Tibial nerve (tissue), 4 donors: ENCODE measurements at regions not wholly inside any gene's neighbourhood (a gene's known extent, or its start where the extent isn't known, plus 50 kb on each side); places are given as distances from the start of the nearest gene placed in this dataset.

ENCODE experiments used
- DNase-seq, 2 donors: peaks; one replicate each; pipeline ENCODE4 v3.0.0-alpha.2; 2019; ENCODE audit warnings: low spot score in 2 of 2
- H3K27ac ChIP-seq, 4 donors: fragments of 200-600 bp; sonication (generic) in 3 of 4; one replicate each; pipeline ENCODE4 v1.5.1; 2017 to 2019; ENCODE audit warnings: mild to moderate bottlenecking in 1 of 4
- H3K27me3 ChIP-seq, 2 donors: fragments of 200-600 bp; sonication (generic) in 1 of 2; one replicate each; pipeline versions ENCODE4 v1.5.1 to v1.6.0; 2017 to 2019
- H3K36me3 ChIP-seq, 3 donors: fragments of 200-600 bp; sonication (generic); one replicate each; pipeline ENCODE4 v1.5.1; 2018 to 2019
- H3K4me1 ChIP-seq, 4 donors: fragments of 200-600 bp; sonication (generic) in 3 of 4; one replicate each; pipeline ENCODE4 v1.5.1; 2017 to 2019
- H3K4me3 ChIP-seq, 4 donors: fragments of 200-600 bp; sonication (generic) in 3 of 4; one replicate each; pipeline ENCODE4 v1.5.1; 2017 to 2019; ENCODE audit warnings: mild to moderate bottlenecking in 1 of 4, moderate library complexity in 1 of 4
- H3K9me3 ChIP-seq, 4 donors: fragments of 200-600 bp; sonication (generic) in 3 of 4; one replicate each; pipeline ENCODE4 v1.5.1; 2017 to 2019
- EP300 ChIP-seq, 2 donors: sonication (generic); formaldehyde crosslinking; IDR thresholded peaks; one replicate each; pipeline ENCODE4 v1.6.1; 2017; ENCODE audit warnings: antibody characterized with exemption in 2 of 2, mild to moderate bottlenecking in 1 of 2
- POLR2A ChIP-seq, 2 donors: fragments of 450-650 bp; IDR thresholded peaks; one replicate each; pipeline ENCODE4 v1.6.1; 2017; ENCODE audit warnings: antibody characterized with exemption in 2 of 2, mild to moderate bottlenecking in 2 of 2, moderate library complexity in 2 of 2
- WGBS, 2 donors: methylation state at CpG; one replicate each; pipeline ENCODE4 v1.1.5; 2018; 5-methylcytosine and 5-hydroxymethylcytosine counted together
- TF ChIP-seq, protein P1 (sequence below), 5 experiments: fragments of 200-600 bp in 3 of 5; fragments of 450-650 bp in 2 of 5; sonication (generic) in 3 of 5; IDR thresholded peaks; one replicate each; pipeline ENCODE4 v1.5.1; 2016 to 2019; ENCODE audit warnings: antibody characterized with exemption in 5 of 5, mild to moderate bottlenecking in 3 of 5, moderate library complexity in 2 of 5

DNA sequence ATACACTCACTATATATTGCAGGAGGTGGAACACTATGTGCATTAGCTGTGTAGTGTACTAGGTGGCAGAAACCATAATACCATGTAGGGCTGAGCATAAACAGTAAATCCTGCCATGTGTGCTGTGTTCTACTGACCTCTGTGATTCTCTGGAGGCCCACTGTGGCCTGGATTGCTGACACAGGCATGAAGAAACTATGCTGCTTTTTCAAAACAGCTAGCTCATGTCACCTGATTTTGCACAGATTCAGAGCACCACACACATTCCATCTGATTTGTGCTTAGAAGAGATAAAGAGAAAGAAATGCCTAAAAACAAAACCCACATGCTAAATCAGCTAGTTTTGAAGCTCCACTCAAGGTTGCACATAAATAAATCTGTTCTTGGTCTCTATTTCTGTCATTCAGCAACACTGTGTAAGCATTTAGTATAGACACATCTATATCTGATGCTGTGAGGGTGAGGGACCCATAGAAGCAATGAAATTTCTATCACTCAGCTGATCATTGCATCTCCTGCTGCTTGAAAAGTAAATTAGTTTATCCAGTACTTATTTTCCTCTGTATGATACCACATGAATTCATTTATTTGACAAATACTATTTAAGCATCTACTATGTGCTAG, 1007.7 kb upstream of the SEMA6D start:
- Histone ChIP-seq H3K36me3 (no peaks in the 10 kb centered on the region), H3K4me1 (no peaks in the 10 kb centered on the region), H3K4me3 (no peak overlapping the region), H3K27me3 (no peaks in the 10 kb centered on the region), H3K27ac (no peak overlapping the region), H3K9me3 (peaks cover 0 to 8% (median 0%) of the 10 kb centered on the region in 4 donors)
- no peak for DNase-seq
- TF ChIP-seq, protein P1, sequence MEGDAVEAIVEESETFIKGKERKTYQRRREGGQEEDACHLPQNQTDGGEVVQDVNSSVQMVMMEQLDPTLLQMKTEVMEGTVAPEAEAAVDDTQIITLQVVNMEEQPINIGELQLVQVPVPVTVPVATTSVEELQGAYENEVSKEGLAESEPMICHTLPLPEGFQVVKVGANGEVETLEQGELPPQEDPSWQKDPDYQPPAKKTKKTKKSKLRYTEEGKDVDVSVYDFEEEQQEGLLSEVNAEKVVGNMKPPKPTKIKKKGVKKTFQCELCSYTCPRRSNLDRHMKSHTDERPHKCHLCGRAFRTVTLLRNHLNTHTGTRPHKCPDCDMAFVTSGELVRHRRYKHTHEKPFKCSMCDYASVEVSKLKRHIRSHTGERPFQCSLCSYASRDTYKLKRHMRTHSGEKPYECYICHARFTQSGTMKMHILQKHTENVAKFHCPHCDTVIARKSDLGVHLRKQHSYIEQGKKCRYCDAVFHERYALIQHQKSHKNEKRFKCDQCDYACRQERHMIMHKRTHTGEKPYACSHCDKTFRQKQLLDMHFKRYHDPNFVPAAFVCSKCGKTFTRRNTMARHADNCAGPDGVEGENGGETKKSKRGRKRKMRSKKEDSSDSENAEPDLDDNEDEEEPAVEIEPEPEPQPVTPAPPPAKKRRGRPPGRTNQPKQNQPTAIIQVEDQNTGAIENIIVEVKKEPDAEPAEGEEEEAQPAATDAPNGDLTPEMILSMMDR (IDR thresholded peaks at IDR 0.05), result no peak
- TF ChIP-seq POLR2A (IDR thresholded peaks at IDR 0.05), result no peak
- TF ChIP-seq EP300 (IDR thresholded peaks at IDR 0.05), result no peak

DNA sequence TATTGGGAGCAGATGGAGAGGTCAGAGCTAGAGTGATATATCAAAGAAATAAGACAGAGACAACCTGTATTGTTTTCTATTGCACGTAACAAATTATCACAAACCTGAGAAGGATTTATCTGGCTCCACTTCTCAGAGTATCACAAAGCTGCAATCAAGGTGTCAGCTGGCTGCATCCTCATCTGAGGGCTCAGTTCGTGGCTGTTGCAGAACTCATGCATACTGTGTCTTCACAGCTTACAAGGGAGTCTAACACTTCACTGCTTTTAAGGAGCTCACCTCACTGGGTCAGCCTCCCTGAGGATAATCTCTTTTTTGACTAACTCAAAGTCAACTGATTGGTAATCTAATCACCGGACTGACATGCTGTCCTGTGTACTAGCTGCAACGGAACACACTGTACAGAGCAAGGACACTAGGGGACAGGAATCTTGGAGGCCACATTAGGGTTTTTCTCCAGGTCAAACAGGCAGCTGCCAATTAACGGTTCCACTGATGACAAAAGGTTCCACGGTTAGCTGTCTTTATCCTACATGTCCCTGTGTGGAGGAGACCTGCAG, 1006.8 kb upstream of the SEMA6D start:
- Histone ChIP-seq H3K4me1 (no peaks in the 10 kb centered on the region), H3K9me3 (peaks cover 0 to 8% (median 0%) of the 10 kb centered on the region in 4 donors), H3K36me3 (no peaks in the 10 kb centered on the region), H3K27ac (no peak overlapping the region), H3K27me3 (no peaks in the 10 kb centered on the region), H3K4me3 (no peak overlapping the region)
- no peak for DNase-seq
- WGBS, 2 donors, result 81 to 86% methylated on average over 6 of the region's 6 CpGs
- TF ChIP-seq POLR2A (IDR thresholded peaks at IDR 0.05) (no peak), EP300 (IDR thresholded peaks at IDR 0.05) (no peak)
- TF ChIP-seq, protein P1 (IDR thresholded peaks at IDR 0.05), result no peak

DNA sequence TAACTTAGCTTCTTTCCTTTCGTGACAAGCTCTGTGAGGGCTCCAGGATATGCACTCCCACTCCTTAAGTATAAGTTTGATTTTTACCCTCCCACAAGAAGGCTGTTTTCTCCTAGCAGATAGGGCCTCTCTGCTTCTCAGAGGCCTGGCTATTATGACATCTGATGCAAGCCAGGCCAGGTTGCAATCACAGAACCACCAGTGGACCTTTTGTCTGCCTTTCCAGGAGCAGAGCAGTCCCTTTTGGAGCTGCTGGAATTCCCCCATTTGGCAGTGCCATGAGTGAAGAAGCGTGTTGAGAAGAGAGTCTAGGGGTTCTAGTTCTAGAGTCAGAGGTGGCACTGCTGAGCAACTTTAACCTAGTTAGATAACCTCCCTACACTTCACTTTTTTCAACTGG, 1004.3 kb upstream of the SEMA6D start:
- no peaks in the 10 kb centered on the region for H3K9me3 ChIP-seq
- H3K4me1 ChIP-seq, result no peaks in the 10 kb centered on the region
- no peak overlapping the region for H3K27ac ChIP-seq
- H3K36me3 ChIP-seq, result no peaks in the 10 kb centered on the region
- no peak for DNase-seq
- 82 to 87% methylated on average over 2 of the region's 2 CpGs for WGBS, 2 donors
- no peak overlapping the region for H3K4me3 ChIP-seq
- TF ChIP-seq EP300 (IDR thresholded peaks at IDR 0.05) (no peak), POLR2A (IDR thresholded peaks at IDR 0.05) (no peak)
- TF ChIP-seq, protein P1 (IDR thresholded peaks at IDR 0.05), result no peak
- H3K27me3 ChIP-seq, result no peaks in the 10 kb centered on the region

DNA sequence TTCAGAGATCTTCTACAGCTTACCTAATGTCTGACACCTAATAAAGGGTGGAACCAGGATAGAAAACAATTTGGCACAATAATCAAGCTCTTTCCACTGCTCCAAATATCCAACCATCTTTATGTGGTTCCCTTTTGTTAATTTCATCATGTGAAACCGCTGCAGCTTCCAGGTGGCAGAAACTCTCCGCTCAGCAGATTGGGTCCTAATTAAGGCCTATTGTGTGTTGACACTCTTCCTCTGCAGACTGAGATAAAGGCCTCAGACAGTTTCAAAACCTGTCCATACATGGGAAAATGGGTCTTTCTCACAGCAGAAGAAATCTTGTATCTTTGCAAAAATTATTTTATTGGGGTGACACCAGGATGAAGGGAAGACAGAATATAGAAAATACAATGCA, 1002.4 kb upstream of the SEMA6D start:
- 74 to 83% methylated on average over 2 of the region's 2 CpGs for WGBS, 2 donors
- no peak overlapping the region for H3K27ac ChIP-seq
- no peak overlapping the region for H3K4me3 ChIP-seq
- no peaks in the 10 kb centered on the region for H3K9me3 ChIP-seq
- H3K4me1 ChIP-seq, result no peaks in the 10 kb centered on the region
- H3K27me3 ChIP-seq, result no peaks in the 10 kb centered on the region
- H3K36me3 ChIP-seq, result no peaks in the 10 kb centered on the region
- TF ChIP-seq, protein P1 (IDR thresholded peaks at IDR 0.05), result no peak
- no peak for TF ChIP-seq POLR2A (IDR thresholded peaks at IDR 0.05)
- no peak for DNase-seq

DNA sequence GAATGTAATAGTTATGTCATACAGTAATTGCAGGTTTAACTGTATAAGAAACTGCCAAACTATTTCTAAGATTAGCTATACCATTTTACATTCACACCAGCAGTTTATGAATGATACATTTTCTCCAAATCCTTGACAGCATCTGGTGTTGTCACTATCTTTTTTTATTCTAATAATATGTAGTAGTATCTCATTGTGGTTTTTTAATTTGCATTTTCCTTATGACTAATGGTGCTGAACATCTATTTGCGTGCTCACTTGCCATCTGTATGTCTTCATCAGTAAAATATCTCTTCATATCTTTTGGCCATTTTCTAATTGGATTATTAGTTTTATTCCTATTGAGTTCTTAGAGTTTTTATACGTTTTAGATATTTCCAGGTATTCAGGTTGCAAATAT, 994.0 kb upstream of the SEMA6D start:
- no peaks in the 10 kb centered on the region for H3K27me3 ChIP-seq
- H3K36me3 ChIP-seq, result no peaks in the 10 kb centered on the region
- DNase-seq, result no peak
- WGBS, 2 donors, result 84 to 89% methylated on average over 2 of the region's 2 CpGs
- H3K9me3 ChIP-seq, result peaks cover 0 to 17% (median 2%) of the 10 kb centered on the region in 4 donors
- H3K4me3 ChIP-seq, result no peak overlapping the region
- H3K27ac ChIP-seq, result no peak overlapping the region
- no peaks in the 10 kb centered on the region for H3K4me1 ChIP-seq
- TF ChIP-seq EP300 (IDR thresholded peaks at IDR 0.05) (no peak), POLR2A (IDR thresholded peaks at IDR 0.05) (no peak)
- TF ChIP-seq, protein P1 (IDR thresholded peaks at IDR 0.05), result no peak
